ENCODE measurements at regions not wholly inside any gene's neighbourhood (a gene's known extent, or its start where the extent isn't known, plus 50 kb on each side); places are given as distances from the start of the nearest gene placed in this dataset.
"Not testable (repeated sequence)": the region's sequence is repeated elsewhere in the genome, so short reads cannot be mapped to it uniquely, and the experiment has no call there.

DNA sequence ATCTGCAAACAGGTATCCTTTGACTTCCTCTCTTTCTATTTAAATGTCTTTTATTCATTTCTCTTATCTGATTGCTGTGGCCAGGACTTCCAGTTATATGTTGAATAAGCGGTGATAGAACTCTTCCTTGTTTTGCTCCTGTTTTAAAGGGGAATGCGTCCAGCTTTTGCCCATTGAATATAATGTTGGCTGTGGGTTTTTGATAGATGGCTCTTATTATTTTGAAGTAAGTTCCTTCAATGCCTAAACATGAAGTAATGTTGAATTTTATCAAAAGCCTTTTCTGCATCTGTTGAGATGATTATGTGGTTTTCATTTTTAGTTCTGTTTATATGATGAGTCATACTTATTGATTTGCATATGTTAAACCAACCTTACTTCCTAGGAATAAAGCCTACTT, 300.5 kb upstream of the CTNND2 start:
- no peak for DNase-seq

DNA sequence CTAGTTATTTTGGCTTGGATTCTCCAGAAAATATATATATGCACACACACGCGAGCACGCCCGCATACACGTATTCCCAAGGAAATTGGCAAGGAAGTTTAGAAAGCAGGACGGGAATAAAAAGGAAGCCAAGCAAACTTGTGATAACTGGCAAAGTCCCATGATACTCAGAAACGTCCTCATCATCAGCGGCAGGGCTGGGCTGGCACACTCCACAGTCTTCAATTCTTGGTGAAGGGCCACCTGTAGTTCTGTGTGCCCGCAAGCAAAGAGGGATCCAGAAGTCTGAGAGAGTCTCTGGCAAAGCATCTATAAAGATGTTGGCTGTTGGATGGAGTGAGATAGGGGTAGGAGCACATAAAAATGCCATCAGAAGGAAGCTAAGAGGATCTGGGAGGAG, 289.3 kb upstream of the CTNND2 start:
- no peak for DNase-seq

DNA sequence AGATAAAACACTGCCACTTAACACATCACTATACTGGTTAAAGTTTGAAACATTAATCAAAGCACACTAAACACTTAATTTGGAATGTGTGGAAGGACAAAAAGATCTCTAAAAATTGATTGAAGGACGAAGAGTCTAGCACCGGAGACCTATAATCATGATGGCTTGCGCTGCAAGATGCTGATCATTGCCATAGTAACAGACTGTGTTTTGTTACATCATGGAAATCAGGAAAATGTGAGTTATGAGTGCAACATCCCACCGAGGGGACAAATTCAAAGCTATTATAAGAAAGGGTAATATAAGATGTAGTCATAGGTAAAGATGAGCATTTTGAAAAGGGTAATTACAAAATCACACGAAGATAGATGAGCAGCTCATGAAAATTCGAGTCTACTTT, 278.8 kb upstream of the CTNND2 start:
- no peak for DNase-seq

DNA sequence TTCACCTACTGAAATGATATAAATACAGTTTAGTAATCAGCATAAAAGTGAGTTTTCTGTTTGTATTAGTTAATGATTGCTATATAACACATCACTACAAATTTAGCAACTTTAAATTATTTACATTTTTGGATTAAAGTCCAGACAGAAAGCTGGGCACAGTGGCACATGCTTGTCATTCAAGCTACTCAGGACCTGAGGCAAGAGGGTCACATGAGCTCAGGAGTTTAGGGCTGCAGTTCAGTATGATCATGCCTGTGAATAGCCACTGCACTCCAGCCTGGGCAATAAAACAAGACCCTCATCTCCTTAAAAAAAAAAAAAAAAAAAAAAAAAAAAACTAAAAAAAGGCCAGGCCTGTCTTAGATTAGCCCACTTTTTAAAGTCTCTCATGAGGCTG, 273.6 kb upstream of the CTNND2 start:
- no peak for DNase-seq

DNA sequence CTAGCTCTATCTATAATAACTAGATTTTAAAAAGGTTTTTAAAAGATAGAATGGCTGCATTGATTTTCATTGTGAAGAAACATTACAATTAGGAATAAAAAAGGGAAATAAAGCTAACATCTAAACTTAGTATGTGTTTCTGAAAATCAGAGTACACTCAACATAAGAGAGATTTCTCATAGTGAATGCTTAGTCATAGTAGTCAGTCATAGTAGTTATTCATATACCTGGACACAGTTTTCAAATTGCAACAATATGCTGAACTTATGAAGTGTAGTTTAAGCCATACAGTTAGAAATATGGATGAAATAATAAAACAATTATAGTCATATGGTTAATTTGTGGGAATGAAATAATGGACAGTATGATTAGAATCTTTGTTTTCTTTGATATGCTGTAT, 273.0 kb upstream of the CTNND2 start:
- no peak for DNase-seq

DNA sequence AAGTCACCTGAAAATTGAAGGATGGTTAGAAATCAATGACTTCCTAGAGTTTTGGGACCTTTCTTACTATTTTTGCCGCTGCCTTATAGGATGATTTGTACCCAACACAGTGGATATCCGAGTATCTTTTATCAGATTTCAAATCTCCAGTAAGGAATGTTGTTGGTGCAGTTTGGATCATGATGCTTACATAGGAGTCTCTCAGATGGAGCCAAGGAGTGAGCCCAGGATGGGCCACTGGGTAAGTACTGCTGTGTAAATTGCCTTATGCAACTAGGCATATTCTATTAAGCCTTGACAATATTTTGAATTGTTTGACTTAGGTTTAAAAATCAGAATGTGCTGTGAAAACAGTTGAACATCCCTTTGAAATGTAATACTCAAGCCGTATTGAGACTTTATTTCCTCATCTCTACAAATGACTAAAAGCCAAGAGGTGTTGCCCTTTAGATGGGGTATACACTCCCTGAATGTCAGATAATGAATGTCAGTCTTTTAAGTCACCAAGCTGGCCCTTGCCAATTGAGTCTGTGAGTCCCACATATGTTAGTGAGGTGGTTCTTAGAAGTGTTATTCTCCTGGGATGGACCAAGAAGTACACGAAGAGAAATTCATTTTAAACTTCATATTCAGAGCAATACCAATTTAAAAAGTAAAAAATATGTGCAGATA, 271.8 kb upstream of the CTNND2 start:
- DNase-seq, result no peak

DNA sequence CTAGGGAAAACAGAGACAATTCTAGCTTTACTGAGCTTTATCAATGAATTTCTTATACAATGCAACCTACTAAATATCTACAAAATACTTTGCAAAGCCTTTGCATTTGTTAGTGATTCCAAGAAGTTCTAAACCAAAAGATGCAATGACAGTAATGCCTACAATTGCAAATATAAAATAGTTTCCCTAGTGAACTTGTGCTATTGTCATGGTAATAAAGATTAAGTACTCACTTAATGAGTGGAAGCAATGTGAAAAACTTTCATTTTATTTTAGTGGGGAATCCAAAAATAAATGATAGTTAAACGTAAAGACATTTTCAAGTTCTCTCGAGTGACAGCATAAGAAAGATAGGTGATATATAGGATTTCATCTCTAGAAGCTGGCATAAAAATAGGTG, 270.5 kb upstream of the CTNND2 start:
- DNase-seq, result no peak

DNA sequence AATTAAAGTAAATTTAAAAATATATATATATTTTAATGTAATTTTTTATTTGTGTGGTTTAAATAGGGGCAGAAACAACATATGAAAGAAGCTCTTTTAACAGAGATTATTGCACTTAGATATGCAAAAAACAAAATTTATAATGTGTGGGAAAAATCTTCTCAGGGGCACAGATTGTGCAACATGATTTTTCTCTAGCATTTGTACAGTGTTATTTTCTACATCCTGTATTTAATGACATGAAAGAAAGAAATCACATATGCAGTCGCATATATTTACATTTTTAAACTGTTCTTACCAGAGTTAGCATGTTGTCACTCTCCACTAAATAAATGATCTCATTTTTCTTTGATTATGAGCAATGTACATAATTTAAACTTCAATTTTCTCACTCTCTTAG, 265.3 kb upstream of the CTNND2 start:
- DNase-seq, result no peak

DNA sequence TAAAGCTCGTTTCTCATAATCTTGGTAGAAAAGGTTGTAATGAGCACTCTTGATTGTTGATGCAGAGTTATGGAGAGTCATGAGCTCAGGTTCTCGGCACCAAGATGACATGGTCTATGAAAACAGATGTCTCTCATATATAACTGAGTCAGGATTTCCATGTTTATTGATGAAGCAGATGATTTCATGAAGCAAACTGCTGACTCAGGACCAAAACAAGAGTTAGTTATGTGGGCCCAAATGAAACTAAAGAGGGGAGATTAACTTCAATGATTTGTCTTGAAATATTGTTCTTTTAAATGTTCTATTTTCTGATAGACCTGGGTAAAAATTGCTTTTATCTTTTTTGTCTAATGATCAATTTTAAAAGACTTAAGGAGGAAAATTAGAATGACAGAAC, 258.6 kb upstream of the CTNND2 start:
- no peak for DNase-seq

DNA sequence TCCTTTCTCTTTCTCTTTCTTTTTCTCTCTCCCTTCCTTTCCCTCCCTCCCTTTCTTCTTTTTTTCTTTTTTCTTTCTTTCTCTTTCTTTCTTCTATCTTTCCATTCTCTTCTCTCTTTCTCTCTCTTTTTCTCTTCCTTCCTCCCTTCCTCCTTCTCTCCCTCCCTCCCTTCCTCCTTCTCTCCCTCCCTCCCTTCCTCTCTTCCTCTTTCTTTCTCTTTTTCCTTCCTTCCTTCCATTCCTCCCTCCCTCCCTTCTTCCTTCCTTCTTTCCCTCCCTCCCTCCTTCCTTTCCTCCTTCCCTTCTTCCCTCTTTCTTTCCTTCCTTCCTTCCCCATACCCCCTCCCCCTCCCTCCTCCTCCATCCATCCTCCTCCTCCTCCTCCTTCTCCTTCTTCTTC, 243.3 kb upstream of the CTNND2 start:
- DNase-seq, result no peak

DNA sequence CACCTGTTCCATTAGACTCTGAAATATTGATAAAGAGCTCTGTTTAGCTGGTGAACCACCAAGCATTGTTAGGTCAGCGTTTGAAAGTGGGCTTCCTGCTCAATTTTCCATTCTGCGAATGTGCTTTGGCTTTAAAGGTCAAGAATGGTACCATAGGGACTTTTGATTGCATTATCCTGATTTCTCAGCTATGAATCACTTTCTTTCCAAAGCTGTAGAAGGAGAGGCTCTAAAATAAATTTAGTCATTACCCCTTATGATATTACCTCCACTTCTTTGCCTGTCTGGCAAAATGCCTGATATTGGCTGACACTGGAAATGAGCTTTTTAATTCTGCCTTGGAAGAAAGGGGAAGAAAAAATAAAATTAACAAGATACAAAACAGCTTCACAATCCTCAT, 237.2 kb upstream of the CTNND2 start:
- DNase-seq, result no peak

DNA sequence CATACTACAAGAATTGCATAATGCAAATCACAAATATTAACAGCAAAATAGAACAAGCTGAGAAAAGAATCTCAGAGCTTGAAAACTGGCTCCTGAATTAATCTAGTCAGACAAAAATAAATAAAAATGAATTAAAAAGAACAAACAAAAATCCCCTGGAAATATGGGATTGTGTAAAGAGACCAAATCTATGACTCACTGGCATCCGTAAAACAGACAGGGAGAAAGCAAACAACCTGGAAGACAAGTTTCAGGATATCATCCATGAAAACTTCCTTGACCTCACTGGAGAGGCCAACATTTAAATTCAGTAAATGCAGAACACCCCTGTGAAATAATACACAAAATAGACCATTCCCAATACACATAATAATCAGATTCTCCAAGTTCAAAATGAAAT, 229.3 kb upstream of the CTNND2 start:
- DNase-seq, result no peak

DNA sequence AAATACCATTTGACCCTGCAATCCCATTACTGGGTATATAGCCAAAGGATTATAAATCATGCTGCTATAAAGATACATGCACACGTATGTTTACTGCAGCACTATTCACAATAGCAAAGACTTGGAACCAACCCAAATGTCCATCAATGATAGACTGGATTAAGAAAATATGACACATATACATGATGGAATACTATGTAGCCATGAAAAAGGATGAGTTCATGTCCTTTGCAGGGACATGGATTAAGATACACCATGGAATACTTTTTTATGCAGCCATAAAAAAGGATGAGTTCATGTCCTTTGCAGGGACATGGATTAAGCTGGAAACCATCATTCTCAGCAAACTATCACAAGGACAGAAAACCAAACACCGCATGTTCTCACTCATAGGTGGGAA, 226.8 kb upstream of the CTNND2 start:
- DNase-seq, result not testable (repeated sequence)

DNA sequence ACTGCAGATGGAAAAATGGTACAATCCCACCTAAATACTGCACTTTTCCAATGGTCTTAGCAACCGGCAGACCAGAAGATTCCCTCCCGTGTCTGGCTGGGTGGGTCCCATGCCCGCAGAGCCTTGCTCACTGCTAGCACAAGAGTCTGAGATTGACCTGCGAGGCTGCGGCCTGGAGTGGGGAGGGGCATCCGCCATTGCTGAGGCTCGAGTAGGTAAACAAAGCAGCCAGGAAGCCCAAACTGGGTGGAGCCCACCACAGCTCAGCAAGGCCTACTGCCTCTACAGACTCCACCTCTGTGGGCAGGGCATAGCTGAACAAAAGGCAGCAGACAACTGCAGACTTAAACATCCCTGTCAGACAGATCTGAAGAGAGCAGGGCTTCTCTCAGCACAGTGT, 221.6 kb upstream of the CTNND2 start:
- DNase-seq, result no peak

DNA sequence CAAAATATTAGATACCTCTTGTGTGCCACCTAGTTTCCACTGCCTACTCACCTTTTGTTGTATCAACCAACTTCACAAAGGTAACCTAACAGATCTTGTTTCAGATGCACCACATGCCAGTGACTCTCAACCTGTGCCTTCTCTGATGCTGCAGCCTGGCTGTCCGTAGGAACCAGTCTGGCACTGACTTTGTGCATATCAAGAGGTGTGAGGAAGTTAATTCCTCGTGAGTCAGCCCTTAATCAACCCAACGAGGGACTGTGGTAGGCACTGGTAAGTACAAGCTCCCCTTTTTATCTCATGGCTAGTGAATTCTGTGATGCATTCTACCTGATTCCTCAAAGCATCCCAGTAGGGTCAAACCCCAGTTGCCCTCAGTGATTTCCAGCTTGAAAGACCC, 215.4 kb upstream of the CTNND2 start:
- no peak for DNase-seq

DNA sequence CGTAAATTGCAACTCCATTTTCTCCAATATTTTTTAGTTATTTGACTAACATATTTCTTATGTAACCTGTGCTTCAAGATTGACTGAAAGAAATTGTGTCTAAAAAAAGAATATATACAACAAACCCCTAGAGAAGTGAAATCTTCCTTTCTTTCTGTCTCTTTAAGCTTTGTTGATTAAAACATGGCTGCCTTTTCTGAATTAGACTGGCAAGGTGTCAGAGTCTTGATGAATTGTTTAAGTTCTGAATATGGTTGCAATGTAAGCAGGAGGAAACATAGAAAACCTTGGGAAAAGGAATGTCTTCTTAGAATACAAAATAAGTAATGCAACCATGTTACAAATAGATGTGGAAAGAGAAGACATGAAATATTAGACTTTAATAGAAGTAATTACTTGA, 209.8 kb upstream of the CTNND2 start:
- DNase-seq, result no peak

DNA sequence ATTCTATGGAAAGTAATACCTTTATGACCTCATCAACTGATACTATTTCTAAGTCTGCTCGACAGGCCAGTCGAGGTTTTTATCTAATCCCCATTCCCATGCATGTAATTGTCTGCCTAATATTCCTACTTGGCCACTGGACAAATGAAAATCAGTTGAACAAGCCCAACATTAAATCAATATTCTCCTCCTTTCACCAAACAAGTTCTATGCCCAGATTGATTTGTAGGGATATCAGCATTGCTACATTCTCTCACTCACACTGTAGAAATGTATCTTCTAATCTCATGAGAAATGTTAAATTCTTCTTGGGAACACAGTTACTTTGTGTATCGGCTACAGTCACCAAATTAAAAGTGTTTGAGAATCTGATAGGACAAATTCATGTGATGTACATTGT, 208.8 kb upstream of the CTNND2 start:
- no peak for DNase-seq

DNA sequence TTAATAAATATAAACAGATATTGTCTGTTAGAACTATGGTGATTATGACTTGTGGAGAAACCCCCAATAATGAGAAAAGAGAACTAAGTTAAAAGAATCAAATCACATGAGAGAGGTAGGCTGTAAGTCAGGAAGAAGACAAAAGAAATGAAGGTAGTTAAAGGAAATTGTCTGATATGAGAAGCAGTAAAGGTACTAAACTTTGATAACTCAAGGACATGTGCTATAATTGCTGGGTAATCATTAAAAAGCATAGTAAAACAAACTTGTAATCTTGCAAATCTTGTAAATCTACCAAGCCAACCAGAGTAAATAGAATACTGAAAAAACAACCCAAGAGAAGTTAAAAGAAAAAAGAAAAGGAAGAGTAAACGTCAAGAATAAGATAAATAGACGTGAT, 207.0 kb upstream of the CTNND2 start:
- no peak for DNase-seq

DNA sequence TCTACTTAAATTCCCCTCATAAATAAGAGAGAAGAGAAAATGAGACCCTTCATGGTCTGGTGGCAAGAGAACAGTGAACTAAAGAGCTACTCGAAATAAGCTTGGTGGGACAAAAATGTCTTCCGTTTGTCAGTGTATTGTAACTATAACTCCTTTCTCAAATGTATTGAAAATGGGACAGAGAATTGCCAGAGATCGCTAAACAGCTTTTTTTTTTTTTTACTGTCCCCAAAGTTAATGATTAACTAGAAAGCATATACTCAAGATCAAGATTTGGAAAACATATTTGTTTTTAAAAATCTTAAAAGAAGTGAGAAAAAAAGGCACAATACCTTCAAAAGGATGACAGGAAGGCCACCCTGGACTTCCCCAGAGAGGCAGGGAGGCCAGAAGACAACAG, 206.4 kb upstream of the CTNND2 start:
- no peak for DNase-seq

DNA sequence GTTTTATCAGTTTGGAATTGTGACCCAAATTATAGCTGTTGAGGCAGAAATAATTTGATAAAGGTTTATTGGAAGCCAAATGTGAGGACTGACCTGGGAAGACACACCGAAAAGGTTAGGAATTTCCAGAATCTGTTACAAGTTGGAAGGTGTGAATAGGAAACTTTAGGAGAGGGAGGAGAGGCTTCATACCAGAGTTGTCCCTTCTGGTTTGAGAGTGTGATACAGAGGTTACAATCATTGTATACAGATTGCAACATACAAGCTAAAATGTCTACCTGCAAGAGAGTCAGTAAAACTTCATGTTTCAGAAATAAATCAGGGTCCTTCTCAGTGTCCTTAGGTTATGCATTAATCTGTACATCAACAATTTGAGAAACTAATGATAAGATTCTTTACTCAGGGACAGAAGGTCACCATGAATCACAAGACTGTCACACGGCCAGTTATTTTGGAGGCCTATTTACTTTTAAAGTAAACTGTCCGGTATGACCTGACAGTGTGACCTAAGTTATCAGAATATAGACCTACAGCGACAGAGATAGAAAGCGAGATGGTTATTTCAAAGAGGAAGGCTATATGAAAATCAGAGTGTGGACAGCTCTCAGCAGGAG, 204.9 kb upstream of the CTNND2 start:
- DNase-seq, result no peak

DNA sequence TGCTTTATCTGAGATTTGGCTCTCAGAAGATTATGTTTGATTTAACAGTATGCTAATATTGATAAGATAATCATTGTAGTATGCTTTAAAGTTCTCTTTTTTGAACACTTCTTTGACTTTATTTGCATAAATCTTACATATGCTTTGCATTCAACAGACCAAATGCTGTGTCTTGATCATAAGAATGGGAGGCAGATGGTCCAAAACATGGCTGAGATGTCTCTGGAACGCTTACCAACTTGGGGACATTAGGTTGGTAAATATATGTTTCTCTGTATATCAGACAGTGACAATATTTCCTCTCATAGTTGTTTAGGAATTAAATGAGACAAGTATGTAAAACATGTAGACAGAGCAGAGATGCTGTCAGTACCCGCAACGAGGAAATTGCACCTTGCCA, 197.9 kb upstream of the CTNND2 start:
- DNase-seq, result no peak

DNA sequence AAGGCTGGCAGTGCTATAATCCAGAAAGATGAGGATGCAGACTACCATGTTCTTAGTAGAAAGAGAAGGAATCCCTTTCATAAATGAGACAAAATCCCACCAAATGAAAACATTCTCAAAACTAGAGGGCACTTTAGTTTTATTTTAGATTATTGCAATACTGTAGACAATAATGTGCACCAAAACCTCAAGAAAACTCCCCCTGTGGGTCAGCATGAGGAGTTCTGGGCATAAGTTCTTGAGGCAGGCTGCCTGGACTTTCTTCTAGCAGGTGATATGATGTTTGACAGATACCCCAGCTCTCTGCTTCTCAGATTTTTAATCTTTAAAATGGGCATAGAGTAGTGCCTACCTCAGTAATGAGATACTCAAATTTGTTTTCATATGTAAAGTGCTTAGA, 196.3 kb upstream of the CTNND2 start:
- no peak for DNase-seq

DNA sequence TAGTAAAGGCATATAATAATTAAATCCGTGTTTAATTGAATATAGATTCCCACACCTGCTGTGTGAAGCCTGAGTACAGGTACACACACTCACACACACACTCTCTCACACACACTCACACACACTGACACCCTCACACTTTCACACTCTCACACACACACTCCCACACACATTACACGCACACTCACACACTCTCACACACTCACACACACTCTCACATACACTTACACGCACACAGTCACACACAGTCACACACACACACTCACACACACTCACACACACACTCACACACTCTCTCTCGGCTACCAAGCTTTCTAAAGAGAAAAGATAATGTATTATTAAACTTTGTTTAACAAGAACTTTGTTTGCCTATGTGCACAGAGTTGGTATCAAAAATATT, 195.1 kb upstream of the CTNND2 start:
- no peak for DNase-seq

DNA sequence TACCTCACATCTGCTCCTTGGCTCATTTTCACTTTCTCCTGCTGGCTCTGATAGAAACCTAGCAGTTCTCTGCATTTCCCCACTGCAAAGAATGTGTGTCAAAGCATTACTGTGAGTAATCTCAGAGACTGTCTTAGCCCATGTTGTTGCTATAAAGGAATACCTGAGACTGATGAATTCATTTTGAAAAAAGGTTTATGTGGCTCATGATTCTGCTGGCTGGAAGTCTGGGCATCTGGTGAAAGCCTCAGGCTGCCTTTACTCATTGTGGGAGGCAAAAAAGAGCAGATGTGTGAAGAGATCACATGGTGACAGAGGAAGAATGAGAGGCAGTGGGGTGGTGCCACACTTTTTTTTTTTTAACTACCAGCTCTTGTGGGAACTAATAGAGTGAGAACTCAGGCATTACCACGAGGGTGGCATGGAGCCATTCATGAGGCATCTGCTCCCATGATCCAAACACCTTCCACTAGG, 191.6 kb upstream of the CTNND2 start:
- DNase-seq, result no peak

DNA sequence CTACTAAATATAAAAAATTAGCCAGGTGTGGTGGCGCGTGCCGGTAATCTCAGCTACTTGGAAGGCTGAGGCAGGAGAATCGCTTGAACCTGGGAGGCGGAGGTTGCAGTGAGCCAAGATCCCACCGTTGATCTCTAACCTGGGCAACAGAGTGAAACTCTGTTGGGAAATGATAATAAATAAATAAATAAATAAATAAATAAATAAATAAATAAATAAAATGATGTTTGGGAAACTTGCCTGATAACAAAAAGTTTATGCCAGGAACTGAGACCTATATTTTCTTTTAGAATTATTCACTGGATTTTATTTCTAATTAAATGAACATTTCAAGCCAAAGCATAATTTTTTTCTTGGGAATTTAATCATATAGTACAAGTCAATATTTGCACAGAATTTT, 189.3 kb upstream of the CTNND2 start:
- DNase-seq, result no peak
